Osteocyte (in vitro differentiated cells): ENCODE measurements at regions not wholly inside any gene's neighbourhood (a gene's known extent, or its start where the extent isn't known, plus 50 kb on each side); places are given as distances from the start of the nearest gene placed in this dataset.
"Not testable (repeated sequence)": the region's sequence is repeated elsewhere in the genome, so short reads cannot be mapped to it uniquely, and the experiment has no call there.

Source experiments
- DNase-seq: peaks from one replicate; pipeline ENCODE4 v3.0.0; 2021; ENCODE audit warnings: mixed read lengths; ENCODE audit not compliant: unreplicated experiment; ENCODE audit errors: extremely low spot score
- H3K27ac Mint-ChIP-seq: one replicate; pipeline ENCODE4 v1.8.0; 2021; ENCODE audit warnings: mild to moderate bottlenecking, mixed read lengths; ENCODE audit not compliant: unreplicated experiment
- H3K27me3 Mint-ChIP-seq: one replicate; pipeline ENCODE4 v1.8.0; 2021; ENCODE audit warnings: mixed read lengths; ENCODE audit not compliant: unreplicated experiment
- H3K36me3 Mint-ChIP-seq: one replicate; pipeline ENCODE4 v1.8.0; 2021; ENCODE audit warnings: mixed read lengths; ENCODE audit not compliant: unreplicated experiment
- H3K4me1 Mint-ChIP-seq: one replicate; pipeline ENCODE4 v1.8.0; 2021; ENCODE audit warnings: mixed read lengths; ENCODE audit not compliant: unreplicated experiment
- H3K4me3 Mint-ChIP-seq: one replicate; pipeline ENCODE4 v1.8.0; 2021; ENCODE audit warnings: mild to moderate bottlenecking, moderate library complexity, mixed read lengths; ENCODE audit not compliant: unreplicated experiment
- H3K9me3 Mint-ChIP-seq: one replicate; pipeline ENCODE4 v1.8.0; 2021; ENCODE audit warnings: mixed read lengths; ENCODE audit not compliant: unreplicated experiment
- CTCF ChIP-seq: fragments of 200-600 bp; sonication (generic); IDR thresholded peaks from 2 replicates; pipeline ENCODE4 v1.5.0; 2021; ENCODE audit warnings: antibody characterized with exemption, mild to moderate bottlenecking, moderate library complexity

GRCh38 chr9:7636838-7637467 lies 162.6 kb downstream of the DMAC1 start:
- no peak for TF ChIP-seq CTCF
- Mint-ChIP-seq H3K27ac (no peak overlapping the region), H3K4me1 (no peaks in the 10 kb centered on the region), H3K36me3 (no peaks in the 10 kb centered on the region), H3K9me3 (peaks cover 6% of the 10 kb centered on the region), H3K27me3 (no peaks in the 10 kb centered on the region), H3K4me3 (no peak overlapping the region)
- no peak for DNase-seq

GRCh38 chr9:7636309-7636708 lies 163.3 kb downstream of the DMAC1 start:
- H3K4me1 Mint-ChIP-seq, result no peaks in the 10 kb centered on the region
- DNase-seq, result no peak
- peaks cover 10% of the 10 kb centered on the region for H3K9me3 Mint-ChIP-seq
- H3K36me3 Mint-ChIP-seq, result no peaks in the 10 kb centered on the region
- TF ChIP-seq CTCF, result no peak
- H3K27me3 Mint-ChIP-seq, result no peaks in the 10 kb centered on the region
- no peak overlapping the region for H3K4me3 Mint-ChIP-seq
- no peak overlapping the region for H3K27ac Mint-ChIP-seq

- peaks cover 35% of the 10 kb centered on the region for H3K9me3 Mint-ChIP-seq
- H3K27me3 Mint-ChIP-seq, H3K4me3 Mint-ChIP-seq, H3K27ac Mint-ChIP-seq, H3K36me3 Mint-ChIP-seq, H3K4me1 Mint-ChIP-seq, DNase-seq: not testable (repeated sequence)
Observed at GRCh38 chr9:7626571-7627029, 173.0 kb downstream of the DMAC1 start.

GRCh38 chr9:7622481-7622880 lies 177.1 kb downstream of the DMAC1 start:
- no peak overlapping the region for H3K27ac Mint-ChIP-seq
- TF ChIP-seq CTCF, result no peak
- H3K4me3 Mint-ChIP-seq, result no peak overlapping the region

GRCh38 chr9:7615344-7615743 lies 184.2 kb downstream of the DMAC1 start:
- H3K9me3 Mint-ChIP-seq, result peaks cover 35% of the 10 kb centered on the region
- TF ChIP-seq CTCF, result no peak
- no peaks in the 10 kb centered on the region for H3K27me3 Mint-ChIP-seq
- no peak overlapping the region for H3K4me3 Mint-ChIP-seq
- no peaks in the 10 kb centered on the region for H3K36me3 Mint-ChIP-seq
- H3K4me1 Mint-ChIP-seq, result no peaks in the 10 kb centered on the region
- no peak for DNase-seq
- no peak overlapping the region for H3K27ac Mint-ChIP-seq

More at GRCh38 chr9:7622481-7622880, 177.1 kb downstream of the DMAC1 start:
- Mint-ChIP-seq H3K36me3 (no peaks in the 10 kb centered on the region), H3K4me1 (no peaks in the 10 kb centered on the region), H3K27me3 (no peaks in the 10 kb centered on the region), H3K9me3 (peaks cover 40% of the 10 kb centered on the region)
- no peak for DNase-seq

- H3K36me3 Mint-ChIP-seq, result no peaks in the 10 kb centered on the region
- no peaks in the 10 kb centered on the region for H3K4me1 Mint-ChIP-seq
- TF ChIP-seq CTCF, result no peak
- H3K27me3 Mint-ChIP-seq, result no peaks in the 10 kb centered on the region
- H3K4me3 Mint-ChIP-seq, result no peak overlapping the region
- peaks cover 31% of the 10 kb centered on the region for H3K9me3 Mint-ChIP-seq
- H3K27ac Mint-ChIP-seq, result no peak overlapping the region
- no peak for DNase-seq
Observed at GRCh38 chr9:7613931-7614330, 185.6 kb downstream of the DMAC1 start.
